HG03342 (cell line): ENCODE measurements at regions not wholly inside any gene's neighbourhood (a gene's known extent, or its start where the extent isn't known, plus 50 kb on each side); places are given as distances from the start of the nearest gene placed in this dataset.
"Not testable (repeated sequence)": the region's sequence is repeated elsewhere in the genome, so short reads cannot be mapped to it uniquely, and the experiment has no call there.

Experiments
- ATAC-seq: cut with Tn5 transposase; IDR thresholded peaks from one replicate; pipeline ENCODE4 v1.9.1; 2021; ENCODE audit warnings: mild to moderate bottlenecking, moderate library complexity; ENCODE audit not compliant: unreplicated experiment

GRCh38 chr16:63129411-63130125 lies 1093.3 kb upstream of the CDH8 start:
- ATAC-seq, result no peak

- not testable (repeated sequence) for ATAC-seq
Observed at GRCh38 chr16:63119905-63120304, 1083.7 kb upstream of the CDH8 start.

- ATAC-seq, result no peak
Observed at GRCh38 chr16:63100082-63100481, 1063.8 kb upstream of the CDH8 start.

GRCh38 chr16:63096857-63097256 lies 1060.6 kb upstream of the CDH8 start:
- no peak for ATAC-seq

- no peak for ATAC-seq
Observed at GRCh38 chr16:63092736-63093135, 1056.5 kb upstream of the CDH8 start.

- ATAC-seq, result no peak
Observed at GRCh38 chr16:63082101-63082500, 1045.9 kb upstream of the CDH8 start.

- ATAC-seq, result no peak
Observed at GRCh38 chr16:63080746-63081145, 1044.5 kb upstream of the CDH8 start.

GRCh38 chr16:63069047-63069446 lies 1032.8 kb upstream of the CDH8 start:
- no peak for ATAC-seq

GRCh38 chr16:63067141-63067540 lies 1030.9 kb upstream of the CDH8 start:
- ATAC-seq, result no peak

- no peak for ATAC-seq
Observed at GRCh38 chr16:63066552-63066951, 1030.3 kb upstream of the CDH8 start.

- ATAC-seq, result no peak
Observed at GRCh38 chr16:63061319-63061718, 1025.1 kb upstream of the CDH8 start.

GRCh38 chr16:63059676-63060075 lies 1023.4 kb upstream of the CDH8 start:
- ATAC-seq, result no peak

- ATAC-seq, result no peak
Observed at GRCh38 chr16:63057341-63057740, 1021.1 kb upstream of the CDH8 start.

GRCh38 chr16:63050391-63050790 lies 1014.2 kb upstream of the CDH8 start:
- no peak for ATAC-seq

- no peak for ATAC-seq
Observed at GRCh38 chr16:63038397-63039106, 1002.3 kb upstream of the CDH8 start.

GRCh38 chr16:63037761-63038396 lies 1001.6 kb upstream of the CDH8 start:
- no peak for ATAC-seq

- no peak for ATAC-seq
Observed at GRCh38 chr16:63018581-63019223, 982.5 kb upstream of the CDH8 start.

GRCh38 chr16:63008688-63009087 lies 972.5 kb upstream of the CDH8 start:
- ATAC-seq, result no peak

GRCh38 chr16:63005356-63005755 lies 969.1 kb upstream of the CDH8 start:
- no peak for ATAC-seq

- no peak for ATAC-seq
Observed at GRCh38 chr16:62989480-62989879, 953.2 kb upstream of the CDH8 start.

GRCh38 chr16:62985722-62986121 lies 949.5 kb upstream of the CDH8 start:
- ATAC-seq, result no peak

- no peak for ATAC-seq
Observed at GRCh38 chr16:62978451-62978850, 942.2 kb upstream of the CDH8 start.
